ENCODE measurements at regions not wholly inside any gene's neighbourhood (a gene's known extent, or its start where the extent isn't known, plus 50 kb on each side); places are given as distances from the start of the nearest gene placed in this dataset.
"Not testable (repeated sequence)": the region's sequence is repeated elsewhere in the genome, so short reads cannot be mapped to it uniquely, and the experiment has no call there.

GRCh38 chr13:81001828-81002385 is 661.0 kb upstream of the SPRY2 start:
- no peak for DNase-seq (ENCODE audit: low spot score in 2 of 2)
- H3K36me3 Mint-ChIP-seq: peaks cover 0 to 4% of the 10 kb centered on the region in 2 donors
- H3K27ac Mint-ChIP-seq: no peak overlapping the region
- H3K9me3 Mint-ChIP-seq: peaks cover 16 to 18% of the 10 kb centered on the region in 2 donors
- ATAC-seq: no peak

DNA sequence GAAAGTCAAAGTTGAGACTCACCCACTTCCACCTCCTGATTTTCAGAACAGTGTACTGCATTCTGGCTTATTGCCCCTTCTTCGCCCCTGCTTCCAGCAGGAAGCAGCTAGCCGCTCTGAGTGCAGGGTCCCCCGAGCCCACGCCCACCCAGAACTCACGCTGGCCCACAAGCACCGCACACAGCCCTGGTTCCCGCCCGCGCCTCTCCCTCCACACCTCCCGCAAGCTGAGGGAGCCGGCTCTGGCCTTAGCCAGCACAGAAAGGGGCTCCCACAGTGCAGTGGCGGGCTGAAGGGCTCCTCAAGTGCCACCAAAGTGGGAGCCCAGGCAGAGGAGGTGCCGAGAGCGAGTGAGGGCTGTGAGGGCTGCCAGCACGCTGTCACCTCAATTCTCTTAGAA is 657.7 kb upstream of the SPRY2 start:
- DNase-seq (ENCODE audit: low spot score in 2 of 2); ATAC-seq; H3K36me3 Mint-ChIP-seq; H3K27ac Mint-ChIP-seq: not testable (repeated sequence)
- peaks cover 16 to 20% of the 10 kb centered on the region in 2 donors for H3K9me3 Mint-ChIP-seq

- DNase-seq (ENCODE audit: low spot score in 2 of 2) (no peak), ATAC-seq (no peak)
- peaks cover 24 to 36% of the 10 kb centered on the region in 2 donors for H3K9me3 Mint-ChIP-seq
- H3K27ac Mint-ChIP-seq: no peak overlapping the region
- H3K36me3 Mint-ChIP-seq: peaks cover 0 to 9% of the 10 kb centered on the region in 2 donors
Observed at GRCh38 chr13:80989747-80990146, 648.8 kb upstream of the SPRY2 start.

DNA sequence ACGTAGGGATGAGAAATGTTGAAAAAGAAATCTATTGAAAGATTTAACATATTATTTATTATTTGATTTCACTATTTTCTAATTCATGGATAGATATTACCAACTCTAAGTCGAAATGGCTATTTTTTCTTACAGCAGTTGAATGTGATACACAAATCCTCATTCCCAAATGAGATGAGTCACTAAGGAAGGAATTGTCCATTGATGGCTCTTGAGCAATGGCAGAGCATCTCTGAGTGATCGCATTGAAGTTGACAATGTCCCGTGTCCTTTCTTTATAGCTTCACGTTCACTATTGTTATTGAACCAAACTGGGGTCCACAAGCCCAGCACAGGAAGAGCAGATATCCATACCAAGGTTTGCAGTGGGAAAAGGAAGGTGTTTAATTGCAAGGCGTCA is 648.3 kb upstream of the SPRY2 start:
- H3K27ac Mint-ChIP-seq: no peak overlapping the region
- H3K9me3 Mint-ChIP-seq: peaks cover 24 to 36% of the 10 kb centered on the region in 2 donors
- DNase-seq (ENCODE audit: low spot score in 2 of 2) (no peak), ATAC-seq (no peak)
- peaks cover 0 to 9% of the 10 kb centered on the region in 2 donors for H3K36me3 Mint-ChIP-seq

DNA sequence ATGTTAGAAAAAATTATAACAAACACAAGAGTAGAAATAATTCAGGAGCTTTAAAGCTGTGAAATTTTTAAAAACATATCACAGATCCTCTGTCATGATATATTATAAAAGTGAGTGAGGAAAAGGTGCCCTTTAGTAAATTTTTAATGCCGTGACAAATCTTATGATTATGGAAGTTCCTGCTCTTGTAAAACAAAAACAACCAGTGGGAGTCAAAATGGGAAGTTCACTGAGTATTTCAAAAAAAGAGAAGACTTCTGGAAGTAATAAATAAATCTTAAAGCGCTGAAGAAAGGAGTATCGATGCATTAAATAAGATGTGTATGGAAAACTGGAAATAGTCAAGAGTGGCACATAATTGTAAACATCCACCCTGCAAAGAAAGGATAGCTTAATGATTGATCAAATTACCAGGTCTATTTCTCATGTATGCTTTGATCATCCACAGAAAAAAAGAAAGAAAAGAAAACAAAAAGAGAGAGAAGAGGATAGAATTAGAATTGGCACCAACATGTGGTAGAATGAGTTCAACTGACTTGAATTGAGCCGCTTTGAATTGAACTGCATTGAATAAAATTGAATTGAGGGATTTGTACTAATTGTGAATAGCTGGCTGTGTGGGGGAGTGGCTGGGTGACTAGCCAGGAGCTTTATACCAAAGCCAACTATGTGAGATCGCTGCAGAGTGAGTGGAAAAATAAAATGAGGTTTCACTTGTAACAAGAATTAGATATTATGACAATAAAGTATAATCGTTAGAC is 647.6 kb upstream of the SPRY2 start:
- DNase-seq (ENCODE audit: low spot score in 2 of 2) (no peak), ATAC-seq (no peak)
- H3K9me3 Mint-ChIP-seq: peaks cover 24 to 36% of the 10 kb centered on the region in 2 donors
- peaks cover 0 to 9% of the 10 kb centered on the region in 2 donors for H3K36me3 Mint-ChIP-seq
- no peak overlapping the region for H3K27ac Mint-ChIP-seq

GRCh38 chr13:80979035-80979641 is 638.2 kb upstream of the SPRY2 start:
- Mint-ChIP-seq H3K27ac (no peak overlapping the region), H3K36me3 (no peaks in the 10 kb centered on the region), H3K9me3 (peaks cover 6 to 7% of the 10 kb centered on the region in 2 donors)
- ATAC-seq (peak in 1 of 2 donors; percentile 44), DNase-seq (ENCODE audit: low spot score in 2 of 2) (peak in 1 of 2 donors; percentile 8)

DNA sequence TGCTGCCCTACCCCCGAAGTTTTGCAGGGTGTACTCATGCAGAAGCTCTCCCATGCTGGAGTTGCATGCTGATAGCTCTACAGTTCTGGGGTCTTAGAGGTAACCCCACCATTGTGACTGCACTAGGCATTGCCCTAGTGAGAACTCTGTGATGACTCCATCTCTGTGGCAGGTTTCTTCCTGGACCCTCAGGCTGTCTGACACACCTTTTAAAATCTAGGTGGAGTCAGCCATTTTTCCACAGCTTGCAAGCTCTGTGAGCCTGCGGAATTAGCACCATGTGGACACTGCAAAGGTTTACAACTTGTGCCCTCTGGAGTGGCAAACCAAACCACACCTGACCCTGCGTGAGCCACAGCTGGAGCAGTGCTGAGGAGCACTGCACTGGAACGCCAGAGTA is 636.2 kb upstream of the SPRY2 start:
- peaks cover 6 to 7% of the 10 kb centered on the region in 2 donors for H3K9me3 Mint-ChIP-seq
- H3K27ac Mint-ChIP-seq: no peak overlapping the region
- DNase-seq (ENCODE audit: low spot score in 2 of 2) (no peak), ATAC-seq (no peak)
- no peaks in the 10 kb centered on the region for H3K36me3 Mint-ChIP-seq

DNA sequence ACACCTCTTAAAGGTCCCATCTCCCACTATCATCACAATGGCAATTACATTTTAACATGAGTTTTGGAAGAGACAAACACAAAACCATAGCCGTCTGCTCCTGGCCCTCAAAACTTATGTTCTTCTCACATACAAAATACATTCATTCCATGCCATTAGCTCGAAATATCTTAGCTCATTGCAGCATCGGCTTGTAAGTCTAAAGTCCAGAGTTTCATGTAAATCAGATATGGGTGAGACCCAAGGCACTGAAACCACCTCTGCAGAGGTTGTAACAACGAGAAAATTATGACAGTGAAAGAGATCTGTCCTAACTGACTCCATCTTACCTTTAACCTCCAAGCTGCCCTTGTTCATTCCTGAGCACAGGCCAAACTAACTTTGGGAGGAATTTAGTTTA is 635.0 kb upstream of the SPRY2 start:
- peaks cover 5 to 9% of the 10 kb centered on the region in 2 donors for H3K9me3 Mint-ChIP-seq
- DNase-seq (ENCODE audit: low spot score in 2 of 2) (no peak), ATAC-seq (no peak)
- no peak overlapping the region for H3K27ac Mint-ChIP-seq
- H3K36me3 Mint-ChIP-seq: no peaks in the 10 kb centered on the region

DNA sequence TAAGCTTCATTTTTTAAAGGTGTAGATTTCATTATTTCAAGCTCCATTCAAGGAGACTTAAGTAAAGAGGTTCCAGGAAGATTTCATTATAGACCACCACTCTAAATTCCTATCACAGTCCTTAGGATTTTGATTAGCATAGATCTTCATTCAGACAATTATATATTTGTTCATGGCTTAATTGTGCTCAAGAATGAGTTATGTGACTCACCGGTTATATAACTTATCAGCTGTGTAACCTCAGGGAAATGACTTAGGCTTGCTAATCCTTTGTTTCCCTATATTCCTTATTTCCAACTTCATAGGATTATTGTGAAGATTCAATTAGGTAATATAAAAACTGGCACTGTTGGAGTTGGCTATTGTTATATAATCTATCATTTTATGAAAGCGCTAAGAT is 632.8 kb upstream of the SPRY2 start:
- H3K36me3 Mint-ChIP-seq: no peaks in the 10 kb centered on the region
- DNase-seq (ENCODE audit: low spot score in 2 of 2): no peak
- H3K9me3 Mint-ChIP-seq: peaks cover 0 to 4% of the 10 kb centered on the region in 2 donors

DNA sequence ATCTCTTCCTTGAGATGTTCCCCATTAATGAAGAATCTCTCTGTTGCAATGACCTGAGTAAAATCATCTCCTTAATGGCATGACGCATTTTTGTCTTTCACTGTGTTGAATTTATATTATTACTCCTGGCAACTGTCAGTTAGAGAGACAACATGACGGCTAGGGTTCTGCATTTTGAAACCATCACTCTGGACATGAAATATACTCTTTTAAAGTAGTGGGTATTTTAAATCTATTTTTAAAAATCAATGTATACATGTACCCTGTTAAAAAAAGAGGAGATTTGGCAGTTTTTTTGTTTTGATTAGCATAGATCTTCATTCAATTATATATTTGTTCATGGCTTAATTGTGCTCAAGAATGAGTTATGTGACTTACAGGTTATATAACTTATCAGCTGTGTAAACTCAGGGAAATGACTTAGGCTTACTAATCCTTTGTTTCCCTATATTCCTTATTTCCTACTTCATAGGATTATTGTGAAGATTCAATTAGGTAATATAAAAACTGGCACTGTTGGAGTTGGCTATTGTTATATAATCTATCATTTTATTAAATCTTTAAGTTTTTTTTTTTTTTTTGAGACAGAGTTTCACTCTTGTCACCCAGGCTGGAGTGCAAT is 632.0 kb upstream of the SPRY2 start:
- Mint-ChIP-seq H3K27ac (no peak overlapping the region), H3K9me3 (peaks cover 0 to 4% of the 10 kb centered on the region in 2 donors), H3K36me3 (no peaks in the 10 kb centered on the region)
- ATAC-seq (no peak), DNase-seq (ENCODE audit: low spot score in 2 of 2) (no peak)

More for the DNA sequence above, 632.8 kb upstream of the SPRY2 start:
- H3K27ac Mint-ChIP-seq: no peak overlapping the region
- ATAC-seq: no peak

DNA sequence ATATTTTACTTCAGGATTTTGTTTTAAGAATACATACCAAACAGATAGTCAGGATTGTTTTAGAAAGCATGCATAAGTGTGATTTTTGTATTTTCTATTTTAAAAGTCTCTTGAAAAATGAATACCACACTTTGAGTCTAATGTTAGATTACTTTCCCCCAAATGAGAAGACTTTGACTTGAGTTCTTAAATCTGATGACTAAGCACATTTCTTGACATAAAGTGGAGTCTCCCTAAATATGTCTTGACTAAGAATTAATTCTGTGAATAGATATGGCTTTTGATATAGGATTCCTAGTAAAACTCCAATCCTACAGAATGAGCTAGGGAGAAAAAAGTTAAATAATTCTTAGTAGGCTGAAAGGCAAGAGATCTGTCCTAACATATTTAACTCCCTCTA is 624.2 kb upstream of the SPRY2 start:
- Mint-ChIP-seq H3K9me3 (peaks cover 5 to 14% of the 10 kb centered on the region in 2 donors), H3K27ac (no peak overlapping the region)

DNA sequence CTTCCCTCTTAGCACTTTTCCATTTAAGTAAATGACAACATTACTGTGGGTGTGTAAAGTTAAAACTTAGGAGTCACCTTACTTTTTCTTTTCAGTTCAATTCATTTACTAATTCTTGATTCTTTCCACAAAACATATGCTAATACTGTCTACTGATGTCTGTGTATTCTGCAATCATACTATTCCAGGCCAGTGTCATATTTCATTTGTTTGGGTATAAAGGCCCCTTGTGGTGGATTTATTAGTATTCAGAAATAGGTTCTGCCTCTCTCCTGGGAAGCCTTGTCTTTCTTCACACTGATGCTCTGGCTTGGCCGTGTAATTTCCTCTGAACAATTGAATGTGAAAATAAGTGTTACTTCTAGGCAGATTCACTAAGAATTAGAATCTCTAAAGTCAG is 621.9 kb upstream of the SPRY2 start:
- DNase-seq (ENCODE audit: low spot score in 2 of 2) (no peak), ATAC-seq (no peak)
- Mint-ChIP-seq H3K27ac (no peak overlapping the region), H3K9me3 (peaks cover 5 to 14% of the 10 kb centered on the region in 2 donors), H3K36me3 (no peaks in the 10 kb centered on the region)

More for the DNA sequence above, 624.2 kb upstream of the SPRY2 start:
- no peaks in the 10 kb centered on the region for H3K36me3 Mint-ChIP-seq
- ATAC-seq: no peak
- DNase-seq (ENCODE audit: low spot score in 2 of 2): no peak

DNA sequence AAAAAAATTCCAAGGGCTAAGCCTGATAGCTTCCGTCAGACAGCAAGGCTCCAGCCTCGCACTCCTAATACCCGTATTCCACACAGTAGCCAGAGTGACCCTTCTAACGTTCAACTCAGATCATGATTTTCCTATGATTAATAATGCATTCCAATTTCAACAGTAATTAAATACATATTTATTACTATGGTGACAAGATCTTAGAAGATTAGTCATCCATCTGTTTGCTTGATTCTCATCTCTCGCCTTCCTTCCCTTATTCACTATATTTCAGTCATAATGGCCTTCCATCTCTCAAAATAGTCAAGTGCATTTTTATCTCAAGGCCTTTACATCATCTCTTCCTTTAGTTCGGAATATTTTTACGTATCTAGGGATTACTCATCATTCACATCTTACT is 621.2 kb upstream of the SPRY2 start:
- DNase-seq (ENCODE audit: low spot score in 2 of 2): no peak
- Mint-ChIP-seq H3K9me3 (peaks cover 5 to 14% of the 10 kb centered on the region in 2 donors), H3K36me3 (no peaks in the 10 kb centered on the region), H3K27ac (no peak overlapping the region)
- ATAC-seq: no peak

- ATAC-seq (no peak), DNase-seq (ENCODE audit: low spot score in 2 of 2) (no peak)
- Mint-ChIP-seq H3K27ac (no peak overlapping the region), H3K9me3 (peaks cover 5% of the 10 kb centered on the region in 2 donors), H3K36me3 (no peaks in the 10 kb centered on the region)
Observed at GRCh38 chr13:80957019-80957655, 616.2 kb upstream of the SPRY2 start.

DNA sequence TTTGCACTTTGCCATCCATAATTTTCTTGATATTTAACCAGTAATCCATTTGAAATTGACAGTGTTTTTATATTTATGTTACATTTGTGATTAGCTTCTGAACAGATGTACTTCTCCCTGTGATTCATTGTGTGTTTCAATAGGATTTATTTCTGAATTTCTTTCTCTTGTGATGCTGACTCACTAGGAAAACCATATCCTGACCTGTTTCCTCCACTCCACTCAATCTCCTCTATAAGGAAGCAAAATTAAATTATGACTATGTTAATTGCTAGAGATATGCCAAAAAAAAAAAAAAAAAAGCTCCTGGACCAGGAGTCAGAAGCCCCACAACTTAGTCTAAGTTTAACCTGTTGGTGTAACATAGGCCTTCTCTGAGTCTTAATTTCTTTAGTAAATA is 614.6 kb upstream of the SPRY2 start:
- ATAC-seq (no peak), DNase-seq (ENCODE audit: low spot score in 2 of 2) (no peak)
- Mint-ChIP-seq H3K36me3 (no peaks in the 10 kb centered on the region), H3K9me3 (no peaks in the 10 kb centered on the region), H3K27ac (no peak overlapping the region)

- Mint-ChIP-seq H3K27ac (no peak overlapping the region), H3K9me3 (no peaks in the 10 kb centered on the region), H3K36me3 (no peaks in the 10 kb centered on the region)
- no peak for ATAC-seq
- DNase-seq (ENCODE audit: low spot score in 2 of 2): no peak
Observed at GRCh38 chr13:80952158-80952557, 611.2 kb upstream of the SPRY2 start.
